HG02588 (cell line): ENCODE measurements at regions not wholly inside any gene's neighbourhood (a gene's known extent, or its start where the extent isn't known, plus 50 kb on each side); places are given as distances from the start of the nearest gene placed in this dataset.
"Not testable (repeated sequence)": the region's sequence is repeated elsewhere in the genome, so short reads cannot be mapped to it uniquely, and the experiment has no call there.

Experiments used
- ATAC-seq: cut with Tn5 transposase; IDR thresholded peaks from one replicate; pipeline ENCODE4 v1.9.1; 2021; ENCODE audit warnings: mild to moderate bottlenecking, moderate library complexity; ENCODE audit not compliant: unreplicated experiment

GRCh38 chr11:15686259-15686658 lies 571.5 kb downstream of the INSC start:
- ATAC-seq = not testable (repeated sequence)

- ATAC-seq = no peak
Observed at GRCh38 chr11:15687342-15687741, 572.6 kb downstream of the INSC start.

- no peak for ATAC-seq
Observed at GRCh38 chr11:15688351-15688792, 573.6 kb downstream of the INSC start.

GRCh38 chr11:15690320-15690719 lies 575.6 kb downstream of the INSC start:
- ATAC-seq = no peak

- peak; percentile 58 for ATAC-seq
Observed at GRCh38 chr11:15692739-15693138, 578.0 kb downstream of the INSC start.

GRCh38 chr11:15695096-15695721 lies 580.5 kb downstream of the INSC start:
- ATAC-seq = no peak

- no peak for ATAC-seq
Observed at GRCh38 chr11:15696069-15696468, 581.3 kb downstream of the INSC start.

GRCh38 chr11:15697437-15698236 lies 582.9 kb downstream of the INSC start:
- ATAC-seq = no peak

- no peak for ATAC-seq
Observed at GRCh38 chr11:15698855-15699254, 584.1 kb downstream of the INSC start.

- ATAC-seq = no peak
Observed at GRCh38 chr11:15699978-15700377, 585.3 kb downstream of the INSC start.

- no peak for ATAC-seq
Observed at GRCh38 chr11:15700456-15700855, 585.7 kb downstream of the INSC start.

GRCh38 chr11:15704064-15704463 lies 589.3 kb downstream of the INSC start:
- no peak for ATAC-seq

- no peak for ATAC-seq
Observed at GRCh38 chr11:15704556-15704955, 589.8 kb downstream of the INSC start.

- ATAC-seq = no peak
Observed at GRCh38 chr11:15705891-15706290, 591.2 kb downstream of the INSC start.

GRCh38 chr11:15707194-15707593 lies 592.5 kb downstream of the INSC start:
- ATAC-seq = no peak

GRCh38 chr11:15707971-15708370 lies 593.2 kb downstream of the INSC start:
- ATAC-seq = no peak

- no peak for ATAC-seq
Observed at GRCh38 chr11:15710580-15711275, 596.0 kb downstream of the INSC start.

- no peak for ATAC-seq
Observed at GRCh38 chr11:15711311-15711710, 596.6 kb downstream of the INSC start.

GRCh38 chr11:15714641-15715399 lies 600.1 kb downstream of the INSC start:
- no peak for ATAC-seq

GRCh38 chr11:15716550-15716949 lies 601.8 kb downstream of the INSC start:
- ATAC-seq = no peak

GRCh38 chr11:15720460-15720859 lies 605.7 kb downstream of the INSC start:
- ATAC-seq = no peak
